MCF 10A (cell line): ENCODE measurements at regions not wholly inside any gene's neighbourhood (a gene's known extent, or its start where the extent isn't known, plus 50 kb on each side); places are given as distances from the start of the nearest gene placed in this dataset.

Experiments used
- BruUV-seq: library from RNA; stranded (reverse); fragments of 400-500 nt; replicated peaks from 2 replicates; lab custom pipeline; 2021; lab: Mats Ljungman, UMichigan
- CTCF ChIA-PET: fragments of 300-600 bp; sonication (Branson Sonifier 250); formaldehyde crosslinking; extraction: SDS; loops from one replicate; lab custom pipeline; 2021; ENCODE audit warnings: antibody characterized with exemption, inconsistent platforms; lab: Yijun Ruan, JAX
- POLR2A ChIA-PET: fragments of 300-600, 350-650 bp; sonication (Branson Sonifier 250); formaldehyde crosslinking; extraction: SDS; loops from one replicate; lab custom pipeline; 2020; ENCODE audit warnings: antibody characterized with exemption, inconsistent platforms; lab: Yijun Ruan, JAX
- DNase-seq: peaks from one replicate; pipeline ENCODE4 v3.0.0-alpha.2; 2018; ENCODE audit not compliant: unreplicated experiment
- H3K27ac Mint-ChIP-seq: one replicate; pipeline ENCODE4 v1.8.0; 2022; ENCODE audit warnings: mild to moderate bottlenecking, low read depth, mixed read lengths; ENCODE audit not compliant: unreplicated experiment
- H3K27me3 Mint-ChIP-seq: one replicate; pipeline ENCODE4 v1.8.0; 2022; ENCODE audit warnings: mixed read lengths; ENCODE audit not compliant: insufficient read depth, unreplicated experiment
- H3K36me3 Mint-ChIP-seq: one replicate; pipeline ENCODE4 v1.8.0; 2022; ENCODE audit warnings: mild to moderate bottlenecking, moderate library complexity, mixed read lengths; ENCODE audit not compliant: insufficient read depth, unreplicated experiment
- H3K4me1 Mint-ChIP-seq: one replicate; pipeline ENCODE4 v1.8.0; 2022; ENCODE audit warnings: mixed read lengths; ENCODE audit not compliant: insufficient read depth, unreplicated experiment
- H3K4me3 Mint-ChIP-seq: one replicate; pipeline ENCODE4 v1.8.0; 2022; ENCODE audit warnings: mild to moderate bottlenecking, moderate library complexity, mixed read lengths; ENCODE audit not compliant: unreplicated experiment
- H3K9me3 Mint-ChIP-seq: one replicate; pipeline ENCODE4 v1.8.0; 2022; ENCODE audit warnings: mixed read lengths; ENCODE audit not compliant: unreplicated experiment
- intact Hi-C: fragments of 100-400 bp; cut with micrococcal nuclease; formaldehyde crosslinking; loops from 2 replicates; pipeline ENCODE4 v1.14.1; 2022
- TF ChIP-seq, protein P1 (sequence below): fragments of 200-600 bp; IDR thresholded peaks from one replicate; pipeline ENCODE4 v1.8.0; 2022; ENCODE audit warnings: antibody characterized with exemption, mild to moderate bottlenecking; ENCODE audit not compliant: unreplicated experiment

DNA sequence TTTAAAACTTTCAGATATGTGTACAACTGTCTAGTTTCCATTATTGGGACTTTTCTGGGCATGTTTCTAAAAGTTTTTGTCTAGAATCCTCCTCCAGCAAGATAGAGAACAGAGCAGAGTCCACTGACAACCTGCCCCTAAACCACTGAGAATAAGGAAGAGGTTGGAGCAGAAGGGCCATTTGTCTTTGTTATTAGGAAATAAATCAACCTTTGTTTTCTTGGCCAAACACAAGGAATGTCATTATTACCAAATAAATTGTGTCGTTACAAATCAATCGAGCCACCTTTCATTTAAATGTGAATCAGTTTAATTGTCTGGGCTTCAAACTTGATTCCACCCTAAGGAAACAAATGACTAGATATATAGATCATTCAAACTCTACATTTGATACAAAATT lies 81.4 kb downstream of the GAS1 start:
- no TSS peak for BruUV-seq
- Mint-ChIP-seq H3K9me3 (no peaks in the 10 kb centered on the region), H3K4me1 (no peaks in the 10 kb centered on the region), H3K36me3 (peaks cover 5% of the 10 kb centered on the region), H3K27ac (no peak overlapping the region), H3K4me3 (no peak overlapping the region), H3K27me3 (no peaks in the 10 kb centered on the region)
- intact Hi-C loops, result no loop called here
- POLR2A ChIA-PET, result interaction anchor here (1.2 kb wide), 1 partner anchor 74 kb away, joined by 3 read pairs; no protein-coding TSS in a partner anchor
- no peak for DNase-seq
- TF ChIP-seq, protein P1, sequence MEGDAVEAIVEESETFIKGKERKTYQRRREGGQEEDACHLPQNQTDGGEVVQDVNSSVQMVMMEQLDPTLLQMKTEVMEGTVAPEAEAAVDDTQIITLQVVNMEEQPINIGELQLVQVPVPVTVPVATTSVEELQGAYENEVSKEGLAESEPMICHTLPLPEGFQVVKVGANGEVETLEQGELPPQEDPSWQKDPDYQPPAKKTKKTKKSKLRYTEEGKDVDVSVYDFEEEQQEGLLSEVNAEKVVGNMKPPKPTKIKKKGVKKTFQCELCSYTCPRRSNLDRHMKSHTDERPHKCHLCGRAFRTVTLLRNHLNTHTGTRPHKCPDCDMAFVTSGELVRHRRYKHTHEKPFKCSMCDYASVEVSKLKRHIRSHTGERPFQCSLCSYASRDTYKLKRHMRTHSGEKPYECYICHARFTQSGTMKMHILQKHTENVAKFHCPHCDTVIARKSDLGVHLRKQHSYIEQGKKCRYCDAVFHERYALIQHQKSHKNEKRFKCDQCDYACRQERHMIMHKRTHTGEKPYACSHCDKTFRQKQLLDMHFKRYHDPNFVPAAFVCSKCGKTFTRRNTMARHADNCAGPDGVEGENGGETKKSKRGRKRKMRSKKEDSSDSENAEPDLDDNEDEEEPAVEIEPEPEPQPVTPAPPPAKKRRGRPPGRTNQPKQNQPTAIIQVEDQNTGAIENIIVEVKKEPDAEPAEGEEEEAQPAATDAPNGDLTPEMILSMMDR, result no peak
- CTCF ChIA-PET, result no interaction called here

DNA sequence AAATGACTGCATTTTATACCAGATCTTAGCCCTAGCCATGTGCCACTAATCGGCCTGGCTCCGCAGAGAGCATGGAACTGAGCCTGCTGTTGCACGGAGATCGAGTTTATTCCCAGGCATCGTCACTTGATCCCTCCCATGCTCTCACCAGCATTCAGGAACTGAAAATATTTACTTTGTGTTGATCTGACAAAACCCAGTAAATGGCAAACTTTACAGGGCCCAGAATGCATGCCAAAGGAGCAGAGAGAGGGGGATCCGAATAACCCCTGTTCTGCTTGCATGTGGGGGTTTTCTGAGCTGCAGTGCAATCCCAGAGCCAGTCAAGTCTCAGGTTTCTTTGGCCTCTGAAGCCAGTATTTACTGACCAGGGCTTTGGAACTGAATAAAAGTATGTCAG lies 87.3 kb downstream of the GAS1 start:
- Mint-ChIP-seq H3K36me3 (peaks cover 3% of the 10 kb centered on the region), H3K9me3 (no peaks in the 10 kb centered on the region), H3K4me1 (no peaks in the 10 kb centered on the region), H3K27me3 (no peaks in the 10 kb centered on the region), H3K27ac (no peak overlapping the region), H3K4me3 (no peak overlapping the region)
- CTCF ChIA-PET, result interaction anchor here (0.7 kb wide), 1 partner anchor 235 kb away, joined by 3 read pairs; no protein-coding TSS in a partner anchor
- POLR2A ChIA-PET, result no interaction called here
- intact Hi-C loops, result no loop called here
- no peak for DNase-seq
- TF ChIP-seq, protein P1, result no peak
- no TSS peak for BruUV-seq

DNA sequence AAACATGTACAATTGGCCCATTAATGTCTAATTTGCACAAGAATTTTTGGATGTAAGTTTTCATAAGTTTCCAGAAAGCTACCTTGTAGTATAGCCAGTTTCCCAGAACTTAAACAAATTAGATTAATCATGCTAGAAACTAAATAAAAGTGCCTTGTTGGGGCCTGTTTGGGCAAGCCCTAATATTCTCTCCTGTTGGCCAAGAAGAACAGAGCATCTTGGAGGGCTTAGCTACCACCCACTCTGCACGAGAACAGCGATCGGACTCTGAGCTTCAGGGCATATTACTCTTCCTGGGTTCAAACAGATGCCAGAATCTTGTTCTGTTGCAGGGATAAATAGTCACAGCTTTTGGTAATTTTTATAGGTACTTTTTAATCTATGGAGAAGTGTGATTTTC lies 88.2 kb downstream of the GAS1 start:
- H3K4me3 Mint-ChIP-seq, result no peak overlapping the region
- no peaks in the 10 kb centered on the region for H3K9me3 Mint-ChIP-seq
- POLR2A ChIA-PET, result interaction anchor here (0.6 to 1.5 kb wide), 2 partner anchors 9 to 286 kb away, joined by 4 to 7 read pairs; no protein-coding TSS in a partner anchor
- DNase-seq, result peak; percentile 50
- CTCF ChIA-PET, result interaction anchor here (0.7 to 1.2 kb wide), 4 partner anchors 27 to 373 kb away, joined by 3 to 5 read pairs (median 4); no protein-coding TSS in a partner anchor
- no peak overlapping the region for H3K27ac Mint-ChIP-seq
- no peaks in the 10 kb centered on the region for H3K36me3 Mint-ChIP-seq
- BruUV-seq, result no TSS peak
- TF ChIP-seq, protein P1, result no peak
- no peaks in the 10 kb centered on the region for H3K4me1 Mint-ChIP-seq
- intact Hi-C loops, result no loop called here
- no peaks in the 10 kb centered on the region for H3K27me3 Mint-ChIP-seq

DNA sequence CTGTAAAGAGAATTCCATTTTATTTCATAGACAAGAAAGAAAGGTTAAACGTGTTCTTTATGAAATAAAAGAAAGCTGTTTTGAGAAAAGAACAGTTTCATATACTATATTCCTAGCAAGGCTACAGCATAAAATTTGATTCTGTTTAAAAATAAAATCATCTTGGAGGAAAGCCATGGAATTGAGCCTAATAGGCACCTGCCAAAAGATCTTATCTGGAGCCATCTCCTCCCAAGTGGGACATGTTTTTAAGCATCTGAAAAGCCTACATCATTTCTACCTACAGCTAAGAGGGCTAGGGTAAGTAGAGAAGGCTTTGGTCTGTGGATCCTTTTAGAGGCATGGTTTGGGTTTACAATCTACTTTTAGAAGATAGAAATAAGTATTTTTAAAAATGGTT lies 89.3 kb downstream of the GAS1 start:
- BruUV-seq, result no TSS peak
- no peaks in the 10 kb centered on the region for H3K4me1 Mint-ChIP-seq
- DNase-seq, result no peak
- no peaks in the 10 kb centered on the region for H3K9me3 Mint-ChIP-seq
- H3K4me3 Mint-ChIP-seq, result no peak overlapping the region
- TF ChIP-seq, protein P1, result no peak
- no peaks in the 10 kb centered on the region for H3K36me3 Mint-ChIP-seq
- ChIA-PET CTCF (interaction anchor here (0.6 to 1.2 kb wide), 5 partner anchors 15 to 467 kb away, joined by 3 to 5 read pairs (median 3); no protein-coding TSS in a partner anchor), POLR2A (interaction anchor here (1.0 kb wide), 1 partner anchor 10 kb away, joined by 4 read pairs; no protein-coding TSS in a partner anchor)
- no peak overlapping the region for H3K27ac Mint-ChIP-seq
- intact Hi-C loops, result no loop called here
- H3K27me3 Mint-ChIP-seq, result no peaks in the 10 kb centered on the region
